ENCODE measurements at regions not wholly inside any gene's neighbourhood (a gene's known extent, or its start where the extent isn't known, plus 50 kb on each side); places are given as distances from the start of the nearest gene placed in this dataset.

DNA sequence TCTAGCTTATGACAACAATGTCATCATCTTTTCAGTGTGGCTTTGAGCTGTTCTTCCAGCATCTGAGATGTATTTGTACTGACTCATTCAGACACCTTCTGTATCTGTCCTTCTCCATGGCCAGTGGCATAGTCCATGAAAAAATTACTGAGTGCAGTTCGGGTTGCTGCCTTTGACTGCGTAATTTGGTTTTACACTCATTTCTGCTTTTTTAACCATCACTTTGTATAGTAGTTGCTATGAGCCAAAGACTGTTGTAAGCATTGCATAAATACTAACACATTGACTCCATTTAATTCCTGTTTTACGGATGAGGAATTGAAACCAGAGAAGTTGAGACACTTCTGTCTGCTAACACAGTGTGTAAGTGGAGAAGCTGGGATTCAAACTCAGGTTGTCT is 190.7 kb upstream of the MID1 start:
- TF ChIP-seq EP300 (IDR thresholded peaks at IDR 0.05) (no peak), POLR2A (IDR thresholded peaks at IDR 0.05) (no peak), POLR2AphosphoS5 (IDR thresholded peaks at IDR 0.05) (no peak)
- TF ChIP-seq, protein P1, sequence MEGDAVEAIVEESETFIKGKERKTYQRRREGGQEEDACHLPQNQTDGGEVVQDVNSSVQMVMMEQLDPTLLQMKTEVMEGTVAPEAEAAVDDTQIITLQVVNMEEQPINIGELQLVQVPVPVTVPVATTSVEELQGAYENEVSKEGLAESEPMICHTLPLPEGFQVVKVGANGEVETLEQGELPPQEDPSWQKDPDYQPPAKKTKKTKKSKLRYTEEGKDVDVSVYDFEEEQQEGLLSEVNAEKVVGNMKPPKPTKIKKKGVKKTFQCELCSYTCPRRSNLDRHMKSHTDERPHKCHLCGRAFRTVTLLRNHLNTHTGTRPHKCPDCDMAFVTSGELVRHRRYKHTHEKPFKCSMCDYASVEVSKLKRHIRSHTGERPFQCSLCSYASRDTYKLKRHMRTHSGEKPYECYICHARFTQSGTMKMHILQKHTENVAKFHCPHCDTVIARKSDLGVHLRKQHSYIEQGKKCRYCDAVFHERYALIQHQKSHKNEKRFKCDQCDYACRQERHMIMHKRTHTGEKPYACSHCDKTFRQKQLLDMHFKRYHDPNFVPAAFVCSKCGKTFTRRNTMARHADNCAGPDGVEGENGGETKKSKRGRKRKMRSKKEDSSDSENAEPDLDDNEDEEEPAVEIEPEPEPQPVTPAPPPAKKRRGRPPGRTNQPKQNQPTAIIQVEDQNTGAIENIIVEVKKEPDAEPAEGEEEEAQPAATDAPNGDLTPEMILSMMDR (IDR thresholded peaks at IDR 0.05): no peak
